IMR-90 (cell line): ENCODE measurements at regions not wholly inside any gene's neighbourhood (a gene's known extent, or its start where the extent isn't known, plus 50 kb on each side); places are given as distances from the start of the nearest gene placed in this dataset.

Source experiments
- ATAC-seq: fragments of 200-7000 bp; cut with Tn5 transposase; 2 replicates; pipeline ENCODE4 v1.9.1; 2020; ENCODE audit warnings: low read depth, mild to moderate bottlenecking, moderate library complexity
- BruUV-seq: library from RNA; stranded (reverse); fragments of 400-500 nt; replicated peaks from 2 replicates; lab custom pipeline; 2021; lab: Mats Ljungman, UMichigan
- CTCF ChIA-PET: fragments of 300-600 bp; formaldehyde crosslinking; extraction: SDS; loops from one replicate; lab custom pipeline; 2021; ENCODE audit warnings: antibody characterized with exemption; lab: Yijun Ruan, JAX
- POLR2A ChIA-PET: fragments of 300-600 bp; sonication (Branson Sonifier 250); formaldehyde crosslinking; loops from one replicate; lab custom pipeline; 2022; ENCODE audit warnings: antibody characterized with exemption; ENCODE audit not compliant: unreplicated experiment; lab: Charles Lee
- DNase-seq: peaks from one replicate; pipeline ENCODE4 v3.0.0; 2013
- H2AFZ ChIP-seq: replicated peaks from 2 replicates; pipeline ENCODE3; 2013; ENCODE audit warnings: low read length, mild to moderate bottlenecking; ENCODE audit not compliant: poor library complexity
- H2AK5ac ChIP-seq: 2 replicates; pipeline ENCODE4 v1.6.1; 2013; ENCODE audit warnings: low read depth, low read length, inconsistent platforms
- H2AK9ac ChIP-seq: replicated peaks from 2 replicates; pipeline ENCODE3; 2013; ENCODE audit warnings: mild to moderate bottlenecking, low read depth, low read length, moderate library complexity; ENCODE audit not compliant: poor library complexity
- H2BK120ac ChIP-seq: 2 replicates; pipeline ENCODE4 v1.6.1; 2013; ENCODE audit warnings: low read depth, low read length, inconsistent platforms
- H2BK15ac ChIP-seq: 3 replicates; pipeline ENCODE4 v1.6.1; 2013; ENCODE audit warnings: low read depth, low read length, inconsistent platforms
- H2BK20ac ChIP-seq: 2 replicates; pipeline ENCODE4 v1.6.1; 2013; ENCODE audit warnings: low read depth, mild to moderate bottlenecking, inconsistent platforms, low read length, moderate library complexity
- H2BK5ac ChIP-seq: 2 replicates; pipeline ENCODE4 v1.6.1; 2013; ENCODE audit warnings: mild to moderate bottlenecking, low read depth, low read length, inconsistent platforms; ENCODE audit not compliant: poor library complexity, severe bottlenecking
- H3K14ac ChIP-seq: replicated peaks from 2 replicates; pipeline ENCODE4 v1.6.1; 2013; ENCODE audit warnings: low read depth, low read length, inconsistent platforms
- H3K18ac ChIP-seq: 2 replicates; pipeline ENCODE4 v1.6.1; 2013; ENCODE audit warnings: low read depth, low read length, control low read depth
- H3K23ac ChIP-seq: 2 replicates; pipeline ENCODE4 v1.6.1; 2013; ENCODE audit warnings: low read depth, low read length, inconsistent platforms
- H3K27ac ChIP-seq: 2 replicates; pipeline ENCODE4 v1.5.1; 2013; ENCODE audit warnings: mild to moderate bottlenecking, control low read depth, low read length; ENCODE audit not compliant: insufficient read depth
- H3K27me3 ChIP-seq: 2 replicates; pipeline ENCODE4 v1.6.1; 2013; ENCODE audit warnings: low read length; ENCODE audit not compliant: control insufficient read depth, insufficient read depth
- H3K36me3 ChIP-seq: 2 replicates; pipeline ENCODE4 v1.6.1; 2013; ENCODE audit warnings: low read length, mixed read lengths; ENCODE audit not compliant: control insufficient read depth, insufficient read depth
- H3K4ac ChIP-seq: 2 replicates; pipeline ENCODE4 v1.6.1; 2013; ENCODE audit warnings: low read depth, low read length, inconsistent platforms
- H3K4me1 ChIP-seq: 2 replicates; pipeline ENCODE4 v1.6.1; 2013; ENCODE audit warnings: low read length, mixed read lengths; ENCODE audit not compliant: control insufficient read depth, insufficient read depth
- H3K4me2 ChIP-seq: 2 replicates; pipeline ENCODE4 v1.6.1; 2013; ENCODE audit warnings: low read depth, mild to moderate bottlenecking, control low read depth, low read length, moderate library complexity
- H3K4me3 ChIP-seq: 2 replicates; pipeline ENCODE4 v1.5.1; 2013; ENCODE audit warnings: low read depth, mild to moderate bottlenecking, control low read depth, low read length, moderate library complexity; ENCODE audit not compliant: insufficient read depth
- H3K56ac ChIP-seq: 2 replicates; pipeline ENCODE4 v1.6.1; 2013; ENCODE audit warnings: low read length, inconsistent platforms; ENCODE audit not compliant: insufficient read depth; ENCODE audit errors: extremely low read depth
- H3K79me1 ChIP-seq, 2 experiments: 2 replicates each; pipeline ENCODE4 v1.6.1; 2013; ENCODE audit warnings: low read length in 2 of 2, inconsistent platforms in 1 of 2, low read depth in 1 of 2
- H3K9ac ChIP-seq: 2 replicates; pipeline ENCODE4 v1.6.1; 2013; ENCODE audit warnings: low read depth, low read length, control low read depth
- H3K9me1 ChIP-seq: 2 replicates; pipeline ENCODE4 v1.6.1; 2013; ENCODE audit warnings: low read length, inconsistent platforms; ENCODE audit not compliant: insufficient read depth
- H3K9me3 ChIP-seq: 2 replicates; pipeline ENCODE4 v1.6.1; 2013; ENCODE audit warnings: low read length; ENCODE audit not compliant: control insufficient read depth, insufficient read depth
- H4K20me1 ChIP-seq: 2 replicates; pipeline ENCODE4 v1.6.1; 2013; ENCODE audit warnings: low read length, inconsistent platforms; ENCODE audit not compliant: insufficient read depth
- H4K5ac ChIP-seq: 2 replicates; pipeline ENCODE4 v1.6.1; 2013; ENCODE audit warnings: mild to moderate bottlenecking, low read depth, low read length, control low read depth
- H4K8ac ChIP-seq, 2 experiments: 2 replicates each; pipeline ENCODE4 v1.6.1; 2013; ENCODE audit warnings: low read depth in 2 of 2, low read length in 2 of 2, control low read depth in 1 of 2, inconsistent platforms in 1 of 2
- H4K91ac ChIP-seq: 2 replicates; pipeline ENCODE4 v1.6.1; 2013; ENCODE audit warnings: low read depth, low read length, inconsistent platforms; ENCODE audit not compliant: insufficient read depth
- CEBPB ChIP-seq: IDR thresholded peaks from 2 replicates; pipeline ENCODE4 v1.6.1; 2012; ENCODE audit warnings: low read depth, low read length, improper control_type of control experiment
- RAD21 ChIP-seq: IDR thresholded peaks from 2 replicates; pipeline ENCODE4 v1.6.1; 2012; ENCODE audit warnings: low read length, improper control_type of control experiment
- SMC3 ChIP-seq: fragments of 150-350 bp; IDR thresholded peaks from 2 replicates; pipeline ENCODE4 v1.6.1; 2016; ENCODE audit warnings: low read depth, mild to moderate bottlenecking, antibody characterized with exemption, low read length, moderate library complexity
- WGBS, 2 experiments: methylation state at CpG; one replicate each; pipeline versions ENCODE4 v1.1.5 to v1.1.7; 2013; ENCODE audit warnings: missing lambda C conversion rate in 2 of 2; ENCODE audit not compliant: insufficient read length in 1 of 2; ENCODE audit errors: extremely low coverage in 2 of 2; 5-methylcytosine and 5-hydroxymethylcytosine counted together
- dilution Hi-C: fragments of 300-500 bp; cut with HindIII; formaldehyde crosslinking; loops from one replicate; pipeline ENCODE4 v1.14.3; 2018; ENCODE audit warnings: low sequenced_read_pairs; ENCODE audit not compliant: unreplicated experiment
- in situ Hi-C: fragments of 300-500 bp; cut with MboI; formaldehyde crosslinking; loops from 3 replicates; pipeline ENCODE4 v1.14.3; 2019; ENCODE audit warnings: low sequenced_read_pairs, inconsistent platforms, mixed read lengths
- intact Hi-C: fragments of 100-400 bp; cut with micrococcal nuclease; formaldehyde crosslinking; loops from 2 replicates; pipeline ENCODE4 v1.10.0; 2022
- TF ChIP-seq, protein P1 (sequence below): conservative IDR thresholded peaks from 2 replicates; pipeline ENCODE4 v1.5.1; 2012; ENCODE audit warnings: mild to moderate bottlenecking, low read depth, low read length, improper control_type of control experiment
- TF ChIP-seq, protein P2 (sequence below): fragments of 150-350 bp; IDR thresholded peaks from 2 replicates; pipeline ENCODE4 v1.6.1; 2017; ENCODE audit warnings: mild to moderate bottlenecking, antibody characterized with exemption, low read length, low read depth

DNA sequence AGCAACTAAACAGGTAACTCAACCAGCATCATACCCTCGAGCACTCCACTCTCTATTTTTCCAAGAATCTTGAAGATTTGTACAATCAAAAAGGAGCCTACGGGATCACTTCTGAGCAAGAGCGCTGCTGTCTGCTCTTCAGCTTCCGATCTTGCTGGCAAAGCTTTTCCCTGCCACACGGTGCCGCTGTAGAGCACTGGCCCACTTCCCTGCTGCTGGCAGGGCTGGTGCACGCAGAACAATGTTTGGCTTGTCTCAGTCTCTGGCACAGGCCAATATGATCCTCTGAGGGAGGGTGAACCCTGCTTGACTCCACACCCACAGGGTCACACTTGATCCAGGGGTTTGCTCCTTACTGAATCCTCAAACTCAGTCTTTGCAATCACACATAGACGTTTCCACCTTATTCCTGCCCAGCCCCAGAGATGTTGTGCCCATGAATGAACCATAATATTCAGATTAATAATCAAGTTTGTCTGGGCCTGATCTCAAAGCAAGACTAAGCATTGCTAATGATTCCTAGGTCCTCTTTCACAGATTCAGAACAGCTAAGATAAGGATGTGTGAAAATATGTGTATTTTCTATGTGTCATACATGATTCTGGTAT lies 536.6 kb downstream of the SOX6 start:
- Histone ChIP-seq H4K91ac (0 out of 2 replicates have a peak overlapping the region, but pooled peaks have one; percentile 0), H2BK20ac (no peak overlapping the region), H3K27me3 (no peaks in the 10 kb centered on the region), H3K79me1 (no peaks in the 10 kb centered on the region), H3K56ac (no peak overlapping the region), H3K18ac (no peak overlapping the region), H2BK5ac (no peak overlapping the region), H4K5ac (no peak overlapping the region), H3K4me3 (no peak overlapping the region), H3K9me1 (no peaks in the 10 kb centered on the region; the same call in 1 of the 2 replicates), H2AFZ (no peak overlapping the region), H3K27ac (no peak overlapping the region), H2AK5ac (peak overlapping the region; percentile 48; the same call in 1 of the 2 replicates), H3K9ac (no peak overlapping the region), H4K8ac (no peak overlapping the region), H3K4me1 (peaks cover 13% of the 10 kb centered on the region), H3K4me2 (no peak overlapping the region), H3K36me3 (no peaks in the 10 kb centered on the region), H2BK15ac (peak overlapping the region; percentile 69; the same call in 2 of the 3 replicates), H3K23ac (no peak overlapping the region), H3K4ac (peak overlapping the region; percentile 24), H2BK120ac (peak overlapping the region; percentile 1; the same call in 1 of the 2 replicates), H4K20me1 (no peaks in the 10 kb centered on the region), H3K14ac (no peak overlapping the region), H3K9me3 (no peaks in the 10 kb centered on the region), H2AK9ac (no peak overlapping the region)
- no TSS peak for BruUV-seq
- intact Hi-C loops = loop anchor here (10.0 kb wide), 1 partner anchor 165 kb away; no protein-coding TSS in a partner anchor
- WGBS, 2 experiments = 42% methylated on average over 6 of the region's 8 CpGs; no CpG with 5 or more reads in 1 of the 2 experiments
- dilution Hi-C loops = no loop called here
- ChIA-PET POLR2A (no interaction called here), CTCF (interaction anchor here (0.6 to 1.3 kb wide), 5 partner anchors 10 to 351 kb away, joined by 3 to 7 read pairs (median 3); no protein-coding TSS in a partner anchor)
- in situ Hi-C loops = no loop called here
- ATAC-seq (no peak), DNase-seq (peak; percentile 19)
- TF ChIP-seq, protein P1, sequence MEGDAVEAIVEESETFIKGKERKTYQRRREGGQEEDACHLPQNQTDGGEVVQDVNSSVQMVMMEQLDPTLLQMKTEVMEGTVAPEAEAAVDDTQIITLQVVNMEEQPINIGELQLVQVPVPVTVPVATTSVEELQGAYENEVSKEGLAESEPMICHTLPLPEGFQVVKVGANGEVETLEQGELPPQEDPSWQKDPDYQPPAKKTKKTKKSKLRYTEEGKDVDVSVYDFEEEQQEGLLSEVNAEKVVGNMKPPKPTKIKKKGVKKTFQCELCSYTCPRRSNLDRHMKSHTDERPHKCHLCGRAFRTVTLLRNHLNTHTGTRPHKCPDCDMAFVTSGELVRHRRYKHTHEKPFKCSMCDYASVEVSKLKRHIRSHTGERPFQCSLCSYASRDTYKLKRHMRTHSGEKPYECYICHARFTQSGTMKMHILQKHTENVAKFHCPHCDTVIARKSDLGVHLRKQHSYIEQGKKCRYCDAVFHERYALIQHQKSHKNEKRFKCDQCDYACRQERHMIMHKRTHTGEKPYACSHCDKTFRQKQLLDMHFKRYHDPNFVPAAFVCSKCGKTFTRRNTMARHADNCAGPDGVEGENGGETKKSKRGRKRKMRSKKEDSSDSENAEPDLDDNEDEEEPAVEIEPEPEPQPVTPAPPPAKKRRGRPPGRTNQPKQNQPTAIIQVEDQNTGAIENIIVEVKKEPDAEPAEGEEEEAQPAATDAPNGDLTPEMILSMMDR = peak; percentile 46
- TF ChIP-seq CEBPB = no peak
- peak; percentile 50 for TF ChIP-seq RAD21
- peak; percentile 36 for TF ChIP-seq SMC3
- TF ChIP-seq, protein P2, sequence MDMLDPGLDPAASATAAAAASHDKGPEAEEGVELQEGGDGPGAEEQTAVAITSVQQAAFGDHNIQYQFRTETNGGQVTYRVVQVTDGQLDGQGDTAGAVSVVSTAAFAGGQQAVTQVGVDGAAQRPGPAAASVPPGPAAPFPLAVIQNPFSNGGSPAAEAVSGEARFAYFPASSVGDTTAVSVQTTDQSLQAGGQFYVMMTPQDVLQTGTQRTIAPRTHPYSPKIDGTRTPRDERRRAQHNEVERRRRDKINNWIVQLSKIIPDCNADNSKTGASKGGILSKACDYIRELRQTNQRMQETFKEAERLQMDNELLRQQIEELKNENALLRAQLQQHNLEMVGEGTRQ = no peak
